Activated gamma-delta T cell treated with anti-CD3 and anti-CD28 coated beads, Interleukin-2, amount 50 U/mL, for 16 hours (primary cell): ENCODE measurements at regions not wholly inside any gene's neighbourhood (a gene's known extent, or its start where the extent isn't known, plus 50 kb on each side); places are given as distances from the start of the nearest gene placed in this dataset.

Experiments used
- DNase-seq: peaks from one replicate; pipeline ENCODE4 v3.0.0-alpha.2; 2020; ENCODE audit warnings: low read depth

GRCh38 chr13:44275381-44275780 lies 98.2 kb upstream of the SERP2 start:
- DNase-seq = no peak

GRCh38 chr13:44276061-44276460 lies 97.6 kb upstream of the SERP2 start:
- DNase-seq = no peak

DNA sequence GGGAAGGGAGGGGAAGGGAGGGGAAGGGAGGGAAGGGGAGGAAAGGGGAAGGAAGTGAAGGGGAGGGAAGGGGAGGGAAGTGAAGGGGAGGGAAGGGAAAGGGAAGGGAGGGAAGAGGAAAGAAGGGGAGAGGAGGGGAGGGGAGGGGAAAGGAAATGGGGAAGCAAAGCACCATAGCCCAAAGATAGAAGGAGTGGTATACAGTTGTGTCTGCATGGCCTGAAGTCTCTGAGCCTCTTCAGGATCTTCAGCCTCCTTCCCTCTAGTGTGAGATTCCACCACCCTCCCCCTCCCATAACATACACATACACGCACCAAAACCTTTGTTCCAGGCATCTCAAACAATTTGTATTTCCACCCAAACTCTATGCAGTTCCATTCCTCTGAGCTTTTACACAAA lies 96.2 kb upstream of the SERP2 start:
- DNase-seq = no peak

- DNase-seq = no peak
Observed at GRCh38 chr13:44278166-44278565, 95.5 kb upstream of the SERP2 start.

DNA sequence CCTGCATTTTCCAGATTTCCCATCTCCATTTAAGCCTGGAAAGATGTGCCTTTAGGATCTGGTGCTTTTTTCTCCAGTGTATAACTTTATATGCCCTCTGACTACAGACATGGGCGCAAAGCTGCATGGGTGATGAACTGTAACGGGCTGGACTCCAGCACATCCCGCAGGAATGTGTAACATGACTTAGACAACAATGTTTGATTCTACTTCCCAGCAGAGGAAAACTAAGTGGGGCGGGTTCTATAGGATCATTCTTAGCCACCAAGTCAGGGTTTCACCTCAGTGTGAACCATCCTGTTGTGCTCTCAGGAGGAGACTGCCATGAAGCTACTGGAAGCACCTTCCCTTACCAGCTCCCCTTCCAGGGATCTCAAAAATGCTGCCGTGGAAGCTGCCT lies 93.2 kb upstream of the SERP2 start:
- no peak for DNase-seq

GRCh38 chr13:44281252-44282000 lies 92.2 kb upstream of the SERP2 start:
- no peak for DNase-seq

- no peak for DNase-seq
Observed at GRCh38 chr13:44283600-44283999, 90.0 kb upstream of the SERP2 start.

- DNase-seq = no peak
Observed at GRCh38 chr13:44287958-44288357, 85.7 kb upstream of the SERP2 start.

- DNase-seq = no peak
Observed at GRCh38 chr13:44292545-44292944, 81.1 kb upstream of the SERP2 start.

GRCh38 chr13:44293374-44293773 lies 80.2 kb upstream of the SERP2 start:
- no peak for DNase-seq

DNA sequence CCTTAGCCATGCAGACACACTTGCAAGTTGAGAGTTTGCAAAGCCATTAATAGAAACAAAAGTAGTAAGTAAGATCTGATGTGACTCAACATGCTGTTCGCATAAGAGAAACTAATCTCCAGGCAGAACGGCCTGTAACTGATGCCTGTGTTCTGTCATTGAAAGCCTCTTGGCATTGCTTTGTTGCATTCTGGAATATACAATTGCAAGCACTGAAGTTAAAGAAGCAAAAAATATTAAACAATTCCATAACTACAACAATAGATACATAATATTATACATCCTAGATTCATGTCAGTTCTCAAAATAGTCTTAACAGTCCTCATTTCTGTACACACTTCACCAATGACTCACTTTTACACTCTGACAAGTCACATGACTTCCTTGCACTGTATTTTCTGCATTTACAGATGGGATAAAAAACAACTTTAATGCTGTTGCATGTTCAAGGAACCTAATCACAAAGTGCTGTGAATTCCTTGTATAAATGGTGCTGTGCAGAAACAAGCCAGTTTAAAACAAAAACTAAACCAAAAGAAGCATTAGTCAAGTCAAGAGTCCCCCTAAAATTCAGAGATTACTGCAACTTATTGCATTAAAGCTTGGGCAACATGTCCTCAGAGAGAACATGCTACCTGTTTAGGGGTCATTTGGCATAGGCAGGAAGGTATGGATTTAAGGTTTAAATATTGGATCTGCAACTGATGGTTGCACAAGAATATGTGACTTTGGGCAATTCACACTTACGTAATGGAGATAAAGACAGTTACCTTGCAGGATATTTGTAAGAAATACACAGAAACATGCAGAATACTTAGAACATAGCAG lies 79.5 kb upstream of the SERP2 start:
- no peak for DNase-seq

DNA sequence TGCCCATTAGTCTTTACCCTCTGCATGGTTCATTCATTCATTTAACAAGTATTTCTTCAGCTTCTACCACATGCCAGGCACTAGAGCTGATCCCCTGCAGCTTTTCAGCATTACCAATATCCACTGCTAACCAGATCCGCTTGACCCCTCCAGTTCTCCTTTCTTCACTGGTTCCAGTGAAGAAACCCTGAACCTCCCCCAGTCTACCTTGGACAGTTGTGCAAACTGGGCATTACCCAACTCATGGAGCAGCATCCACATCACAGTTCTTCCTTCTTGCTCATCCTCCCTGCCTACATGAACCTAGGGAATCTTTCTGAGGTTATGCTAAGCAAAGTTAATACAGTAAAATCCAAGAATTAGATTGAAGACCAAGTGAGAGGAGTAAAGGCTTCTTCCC lies 78.7 kb upstream of the SERP2 start:
- DNase-seq = no peak

DNA sequence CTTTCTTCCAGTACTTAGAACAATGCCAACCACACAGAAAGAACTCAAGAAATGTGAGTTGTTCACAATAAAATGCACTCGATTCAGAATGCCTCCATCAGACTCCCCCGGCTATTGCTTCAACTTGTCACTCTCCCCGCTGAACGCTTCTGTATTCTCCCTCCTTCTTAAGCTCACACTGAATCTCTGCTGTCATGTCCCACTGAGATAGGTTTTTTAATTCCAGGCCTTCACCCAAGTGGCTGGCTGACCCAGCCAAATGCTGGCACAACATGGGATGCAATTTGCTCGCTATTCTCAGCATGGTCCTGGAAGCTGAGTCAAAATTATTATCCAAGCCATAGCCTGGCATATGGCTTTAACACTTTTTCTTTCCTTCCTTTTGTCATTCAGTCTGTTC lies 76.8 kb upstream of the SERP2 start:
- no peak for DNase-seq

- DNase-seq = no peak
Observed at GRCh38 chr13:44298314-44298713, 75.3 kb upstream of the SERP2 start.

DNA sequence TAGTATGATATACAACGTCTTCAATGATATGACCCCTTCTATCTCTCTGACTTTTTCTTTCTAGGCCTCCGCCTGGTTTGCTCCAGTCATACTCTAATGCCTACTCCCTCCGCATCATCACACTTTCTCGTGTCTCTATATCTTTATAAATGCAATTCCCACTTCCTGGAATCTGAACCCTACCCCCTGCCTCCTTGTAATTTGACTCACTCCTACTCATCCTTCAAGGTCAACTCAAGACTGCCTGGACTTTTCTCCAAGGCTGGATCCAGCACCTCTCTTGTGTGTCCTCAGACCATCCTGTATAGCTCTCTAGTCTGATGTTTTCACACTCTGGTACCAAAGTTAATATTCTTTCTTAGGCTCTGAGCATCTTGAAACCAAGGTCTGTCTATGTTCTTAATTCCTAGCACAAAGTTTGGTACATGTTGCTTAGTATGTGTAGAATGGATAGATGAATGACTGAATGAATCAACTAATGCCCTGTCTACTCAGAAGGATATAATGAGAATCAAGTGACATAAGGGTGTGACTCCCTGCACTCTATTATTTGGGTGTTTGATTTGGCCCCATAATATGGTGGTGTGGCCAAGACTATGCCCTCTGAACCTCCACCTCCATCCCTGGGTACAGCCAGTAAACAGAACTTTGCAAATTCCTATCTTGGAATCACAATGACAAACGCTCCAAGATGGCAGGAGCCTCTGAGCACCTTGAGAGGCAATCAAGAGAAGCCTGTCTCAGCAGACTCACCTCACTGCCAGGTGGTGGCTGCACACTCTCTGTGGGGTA lies 74.3 kb upstream of the SERP2 start:
- no peak for DNase-seq

DNA sequence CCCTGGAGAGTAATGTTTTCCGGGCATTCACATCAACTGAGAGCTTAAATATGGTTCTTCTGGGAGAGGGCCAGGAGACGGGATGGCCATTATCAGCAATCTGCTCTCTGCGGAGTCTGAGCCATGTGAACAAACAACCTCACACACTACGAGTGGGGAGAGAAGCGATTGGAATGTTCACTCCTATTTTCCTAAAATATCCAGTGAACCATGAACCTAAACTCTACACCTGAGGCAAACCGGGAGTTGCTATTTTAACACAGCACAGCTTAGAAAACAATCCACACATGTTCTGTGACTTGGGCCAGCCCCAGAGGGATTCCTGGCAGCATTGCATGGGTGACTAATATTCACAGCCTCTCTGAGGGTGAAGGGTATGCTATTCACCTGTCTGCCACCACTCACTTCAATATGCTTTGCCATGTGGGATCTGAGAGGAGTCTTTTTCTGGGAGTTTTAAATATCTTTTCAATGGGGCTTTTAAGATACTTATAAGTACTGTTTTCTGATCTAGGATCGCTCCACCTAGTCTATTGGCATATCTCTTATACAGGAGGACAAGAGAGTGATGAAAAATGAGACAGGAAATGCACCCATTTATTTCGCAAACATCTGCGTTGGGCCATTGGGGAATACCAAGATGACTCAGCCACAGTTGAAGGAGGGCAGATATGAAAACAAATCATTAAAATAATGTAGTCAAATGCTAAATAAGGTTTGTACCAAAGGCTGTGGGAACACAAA lies 72.6 kb upstream of the SERP2 start:
- no peak for DNase-seq

DNA sequence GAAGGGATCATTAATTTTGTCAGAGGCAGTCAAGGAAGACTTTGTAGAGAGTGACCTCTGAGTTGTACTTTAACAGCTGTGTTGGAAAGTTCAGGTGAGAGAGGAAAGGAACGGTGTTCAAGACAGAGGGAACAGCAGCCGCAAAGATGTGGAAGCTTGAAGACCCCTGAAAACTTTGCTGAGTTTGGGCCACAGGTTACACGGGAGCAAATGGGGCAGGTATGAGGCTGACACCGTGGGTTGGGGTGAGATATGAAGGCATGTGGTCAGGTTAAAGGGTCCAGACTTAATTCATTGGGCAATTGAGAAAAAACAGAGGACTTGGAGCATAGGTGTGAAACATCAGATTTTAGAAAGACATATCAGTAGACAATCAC lies 72.0 kb upstream of the SERP2 start:
- DNase-seq = no peak

GRCh38 chr13:44302233-44302632 lies 71.4 kb upstream of the SERP2 start:
- no peak for DNase-seq

- no peak for DNase-seq
Observed at GRCh38 chr13:44302940-44303575, 70.6 kb upstream of the SERP2 start.

DNA sequence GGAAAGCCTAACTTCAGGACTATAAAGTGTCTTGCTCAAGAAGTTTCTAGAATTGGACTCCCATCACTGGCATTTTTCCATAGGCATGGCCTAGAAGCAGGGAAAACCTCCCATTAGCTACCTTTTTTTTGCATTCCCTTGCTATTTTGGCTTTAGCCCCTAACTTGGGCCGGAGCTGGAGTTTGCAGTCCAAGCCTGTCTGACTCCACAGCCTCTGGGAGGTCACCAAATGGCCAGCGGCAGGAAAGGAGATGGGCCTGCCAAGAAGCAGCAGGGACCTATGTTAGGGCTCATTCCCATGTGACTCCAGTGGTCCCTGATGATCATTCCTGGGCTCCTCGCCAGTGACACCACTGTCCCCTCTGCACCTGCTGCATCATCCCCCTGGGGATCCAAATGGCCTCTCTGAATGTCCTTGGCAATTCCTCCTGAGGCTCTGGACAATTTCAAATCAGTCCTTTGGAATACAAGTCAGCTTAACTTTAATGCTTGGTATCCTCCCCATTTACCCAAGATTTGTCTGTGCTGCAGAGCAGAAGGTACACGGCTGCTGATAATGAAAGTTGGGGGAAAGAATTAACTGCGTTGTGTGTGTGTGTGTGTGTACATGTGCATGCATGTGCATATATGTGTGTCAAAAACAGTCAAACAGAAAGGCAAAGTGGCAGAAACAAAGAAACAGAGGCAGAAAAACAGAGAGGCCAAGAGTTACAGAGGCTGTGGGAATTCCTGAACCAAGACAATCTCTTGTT lies 69.8 kb upstream of the SERP2 start:
- DNase-seq = no peak

DNA sequence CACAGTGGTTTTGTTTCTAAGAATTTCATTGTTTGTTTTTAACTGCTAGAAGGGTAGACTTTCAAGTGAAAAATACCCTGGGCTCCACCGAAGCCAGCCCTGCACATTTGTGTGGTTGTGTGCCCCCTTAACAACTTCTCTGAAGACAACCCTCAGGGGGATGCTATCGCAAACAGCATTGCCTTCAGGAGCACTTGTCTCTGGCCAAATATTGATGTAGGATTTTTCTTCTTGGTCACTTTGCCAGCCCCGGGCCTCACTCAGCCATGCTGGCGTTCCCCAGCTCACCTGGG lies 69.2 kb upstream of the SERP2 start:
- DNase-seq = no peak
